Non-pigmented ciliary epithelial cell (primary cell): ENCODE measurements at regions not wholly inside any gene's neighbourhood (a gene's known extent, or its start where the extent isn't known, plus 50 kb on each side); places are given as distances from the start of the nearest gene placed in this dataset.
"Not testable (repeated sequence)": the region's sequence is repeated elsewhere in the genome, so short reads cannot be mapped to it uniquely, and the experiment has no call there.

ENCODE experiments used
- DNase-seq: peaks from one replicate; pipeline ENCODE4 v3.0.0-alpha.2; 2010; ENCODE audit warnings: low read depth

DNA sequence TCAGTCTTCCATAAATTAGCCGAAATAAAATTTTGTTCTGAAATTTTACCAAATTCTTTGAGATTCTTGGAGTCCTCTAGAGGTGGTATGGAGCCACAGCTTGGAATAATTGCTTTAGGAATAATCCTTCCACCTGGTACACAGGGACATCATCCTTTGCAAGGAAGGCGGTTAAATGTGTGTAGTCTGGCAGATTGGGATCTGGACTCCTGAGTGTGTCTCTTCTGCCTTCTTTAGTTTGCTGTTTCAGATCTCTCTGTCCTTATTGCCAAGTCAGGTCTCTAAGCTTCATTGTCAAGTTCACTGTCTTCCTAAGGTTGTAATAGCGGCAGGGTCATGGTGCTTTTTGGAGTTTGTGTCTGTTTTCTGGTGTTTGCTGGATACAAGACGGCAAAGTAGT, 393.9 kb upstream of the RGS6 start:
- DNase-seq: no peak

- no peak for DNase-seq
These were observed 393.1 kb upstream of the RGS6 start for GRCh38 chr14:71538938-71539649.

DNA sequence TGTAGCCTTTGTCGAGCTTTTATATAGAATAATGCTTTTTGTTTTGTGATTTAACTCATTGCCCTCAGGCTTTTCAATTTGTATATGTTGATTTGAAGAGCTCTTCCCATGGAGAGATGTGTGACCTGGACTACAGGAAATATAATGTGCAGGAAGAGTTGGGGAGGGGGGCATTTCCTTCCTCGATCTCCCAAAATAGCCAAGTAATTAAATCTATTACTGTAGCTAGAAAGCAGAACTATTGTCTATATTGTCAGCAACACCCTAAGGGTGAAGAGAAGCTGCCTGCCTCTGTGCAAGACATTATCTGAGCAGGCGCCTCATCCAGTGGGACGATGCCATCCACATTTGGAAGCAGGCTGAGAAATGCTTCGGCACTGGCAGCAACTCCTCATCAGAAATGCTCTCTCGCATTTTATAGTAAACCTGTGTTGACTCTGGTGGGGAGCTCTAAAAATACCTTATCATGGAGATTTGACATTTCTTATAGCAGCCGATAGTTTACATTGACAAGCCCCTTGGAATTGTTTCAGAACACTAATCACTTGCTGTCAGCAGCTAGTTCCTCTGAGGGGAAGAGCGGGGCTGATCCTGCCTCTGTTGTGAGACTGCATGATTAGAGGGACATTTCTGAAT, 392.5 kb upstream of the RGS6 start:
- DNase-seq: no peak

DNA sequence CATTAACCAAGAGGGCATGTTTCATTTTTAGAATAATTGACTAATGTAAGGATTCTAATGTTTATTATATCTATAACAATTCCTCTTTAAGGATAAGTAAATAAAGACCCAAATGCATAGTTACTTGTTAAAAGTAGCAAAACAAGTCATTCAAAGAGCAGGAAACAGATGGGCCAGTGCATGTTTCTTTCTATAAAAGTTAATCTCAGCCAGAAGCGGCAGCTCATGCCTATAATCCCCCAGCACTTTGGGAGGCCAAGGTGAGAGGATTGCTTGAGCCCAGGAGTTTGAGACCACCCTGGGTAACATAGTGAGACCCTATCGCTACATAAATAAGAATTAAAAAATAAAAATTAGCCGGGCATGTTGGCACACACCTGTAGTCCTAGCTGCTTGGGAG, 391.0 kb upstream of the RGS6 start:
- DNase-seq: no peak

- DNase-seq: no peak
These were observed 390.1 kb upstream of the RGS6 start for GRCh38 chr14:71541973-71542690.

DNA sequence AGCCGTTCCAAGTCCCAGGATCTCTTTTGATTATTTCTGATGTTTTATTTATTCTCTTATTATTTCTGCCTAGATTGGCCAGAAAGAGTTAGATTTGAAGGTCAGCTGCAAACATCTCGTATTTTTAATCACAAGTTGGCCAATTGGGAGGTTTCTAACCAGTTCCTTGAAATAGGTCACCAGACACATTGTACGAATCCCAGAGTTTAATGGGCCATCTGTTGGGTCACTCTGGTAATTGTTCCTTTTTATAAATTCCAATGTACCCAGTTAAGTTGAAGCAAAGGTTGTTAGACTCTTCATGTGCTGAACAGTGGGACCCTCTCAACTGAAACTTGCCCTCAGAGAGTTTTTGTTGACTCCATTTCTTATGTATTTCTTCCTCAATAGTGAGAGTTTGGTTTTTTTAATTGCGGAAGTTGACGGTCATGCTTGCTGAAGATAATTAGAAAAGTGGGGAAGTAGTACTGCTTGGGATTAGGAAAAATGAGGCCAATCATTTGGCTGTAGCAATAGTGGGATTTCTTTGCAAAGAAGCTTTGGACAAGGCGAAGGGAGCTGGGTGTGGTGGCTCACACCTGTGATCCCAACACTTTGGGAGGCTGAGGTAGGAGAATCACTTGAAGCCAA, 382.7 kb upstream of the RGS6 start:
- no peak for DNase-seq

DNA sequence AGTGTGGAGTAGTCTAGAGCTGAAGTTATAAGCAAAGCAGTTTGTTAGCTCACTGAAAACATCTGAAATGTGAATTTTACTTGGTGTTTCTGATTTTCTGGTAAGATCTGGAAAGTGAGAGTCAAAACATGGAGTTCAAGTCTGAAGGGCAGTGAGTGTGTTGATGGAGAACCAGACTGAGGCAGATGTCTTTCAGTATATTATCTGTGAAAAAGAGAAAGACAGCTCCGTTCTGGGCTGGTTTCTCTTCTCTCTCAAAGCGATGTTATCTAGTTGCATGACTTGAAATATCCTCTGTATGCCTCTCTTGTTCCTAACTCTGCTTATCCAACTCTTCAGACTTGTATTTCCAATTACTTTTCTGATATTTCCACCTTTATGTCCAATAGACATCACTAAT, 381.9 kb upstream of the RGS6 start:
- no peak for DNase-seq

DNA sequence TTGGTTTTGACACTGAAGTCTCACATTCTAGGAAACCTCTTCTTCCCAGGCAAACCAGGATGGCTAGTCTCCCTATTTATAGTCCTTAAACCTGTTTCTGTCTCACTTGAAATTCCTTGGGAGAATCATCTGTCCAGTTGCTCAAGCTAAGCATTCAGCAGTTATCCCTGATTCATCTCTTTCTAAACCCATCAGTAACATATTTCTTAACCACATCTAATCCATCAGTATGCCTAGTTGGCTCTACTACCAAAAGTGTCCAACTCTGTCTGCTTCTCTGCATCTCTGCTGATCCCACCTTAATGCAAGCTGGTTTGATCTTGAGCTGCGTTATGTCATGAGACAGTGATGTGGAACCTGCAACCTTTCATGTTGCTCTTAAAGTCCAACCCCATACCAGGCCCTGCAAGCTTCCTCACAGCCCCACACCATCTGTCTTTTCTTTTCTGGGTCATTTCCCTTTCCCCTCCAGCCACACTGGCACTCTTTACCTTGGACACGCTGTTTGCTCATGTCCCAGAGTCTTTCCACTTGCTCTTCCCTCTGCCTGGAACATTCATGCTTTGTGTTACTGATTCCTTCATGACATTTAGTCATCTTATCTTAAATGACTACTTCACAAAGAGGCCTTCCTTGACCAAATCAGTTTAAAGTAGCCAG, 380.8 kb upstream of the RGS6 start:
- DNase-seq: peak; percentile 68

GRCh38 chr14:71552809-71553208, 379.4 kb upstream of the RGS6 start:
- no peak for DNase-seq

- DNase-seq: no peak
These were observed 378.4 kb upstream of the RGS6 start for GRCh38 chr14:71553779-71554178.

DNA sequence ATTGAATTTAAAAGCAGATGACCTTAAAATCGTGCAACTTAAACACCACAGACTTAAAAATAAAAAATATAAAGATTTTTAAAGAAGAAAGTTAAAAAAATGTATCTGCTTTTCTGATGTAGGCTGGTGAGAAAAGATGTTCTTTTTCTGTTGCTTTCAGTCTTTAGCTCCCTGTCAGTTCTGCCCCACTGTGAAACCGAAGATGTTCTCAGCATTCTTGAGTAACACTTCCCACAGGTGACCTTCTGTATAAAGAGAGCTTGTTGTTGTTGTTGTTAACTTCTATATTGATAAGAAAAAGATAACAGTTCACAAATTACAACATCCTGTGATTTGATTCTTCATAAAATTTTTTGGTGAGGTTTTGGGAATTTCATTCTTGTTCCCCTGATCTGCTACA, 377.9 kb upstream of the RGS6 start:
- no peak for DNase-seq

DNA sequence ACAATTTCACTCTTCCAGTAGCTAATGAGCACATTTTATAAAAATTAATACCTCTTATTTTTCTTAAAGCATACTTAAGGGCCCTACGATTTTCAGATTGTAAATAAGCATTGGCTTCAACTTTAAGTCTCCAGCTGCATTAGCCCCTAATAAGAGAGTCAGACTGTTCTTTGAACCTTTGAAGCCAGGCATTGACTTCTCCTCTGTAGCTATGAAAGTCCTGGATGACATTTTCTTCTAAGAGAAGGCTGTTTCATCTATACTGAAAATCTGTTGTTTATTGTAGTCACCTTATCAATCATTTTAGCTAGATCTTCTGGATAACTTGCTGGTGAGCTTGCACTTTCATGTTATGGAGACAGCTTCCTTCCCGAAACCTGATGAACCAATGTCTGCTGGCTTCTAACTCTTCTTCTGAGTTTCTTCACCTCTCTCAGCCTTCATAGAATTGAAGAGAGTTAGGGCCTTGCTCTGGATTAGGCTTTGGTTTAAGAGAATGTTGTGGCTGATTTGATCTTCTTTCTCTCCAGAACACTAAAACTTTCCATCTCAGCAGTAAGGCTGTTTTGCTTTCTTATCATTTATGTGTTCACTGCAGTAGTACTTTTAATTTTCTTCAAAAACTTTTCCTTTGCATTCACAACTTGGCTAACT, 377.1 kb upstream of the RGS6 start:
- no peak for DNase-seq

- DNase-seq: no peak
These were observed 376.3 kb upstream of the RGS6 start for GRCh38 chr14:71555654-71556559.

DNA sequence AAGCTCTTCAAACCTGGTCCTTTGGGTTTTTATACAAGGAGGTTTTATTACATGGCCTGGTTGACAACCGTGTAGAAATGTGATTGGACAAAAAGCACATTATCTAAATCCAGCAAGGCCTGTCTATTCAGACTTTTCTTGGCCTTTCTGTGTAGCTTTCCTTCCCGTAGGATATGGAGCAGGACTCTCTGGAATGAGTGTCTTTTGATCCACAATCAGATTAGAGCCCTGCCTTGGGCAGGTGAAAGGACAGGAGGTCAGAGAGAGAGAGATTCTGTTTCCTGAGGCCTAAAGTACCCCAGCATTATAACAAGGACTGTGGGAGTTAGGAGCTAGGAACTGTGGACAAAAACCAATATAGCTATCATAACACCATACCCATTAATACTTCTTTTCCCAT, 375.5 kb upstream of the RGS6 start:
- no peak for DNase-seq

DNA sequence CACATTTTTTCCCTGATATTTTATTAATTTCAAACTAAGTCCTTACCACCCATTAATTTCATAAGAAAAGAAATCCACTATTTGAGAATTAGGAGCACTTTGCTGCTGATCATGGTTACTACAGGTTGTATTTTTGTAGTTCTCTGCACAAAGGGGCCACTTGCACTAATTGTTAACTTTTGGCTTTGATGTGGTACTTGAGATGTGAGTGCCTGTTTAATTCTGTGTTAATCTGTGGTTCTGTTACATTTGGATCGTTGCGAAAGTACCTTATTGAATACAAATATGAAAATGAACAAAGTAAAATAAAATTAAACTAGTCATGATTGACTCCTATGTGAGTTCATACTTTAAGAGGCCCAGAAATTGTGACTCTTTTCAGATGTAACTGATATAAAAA, 374.9 kb upstream of the RGS6 start:
- no peak for DNase-seq

DNA sequence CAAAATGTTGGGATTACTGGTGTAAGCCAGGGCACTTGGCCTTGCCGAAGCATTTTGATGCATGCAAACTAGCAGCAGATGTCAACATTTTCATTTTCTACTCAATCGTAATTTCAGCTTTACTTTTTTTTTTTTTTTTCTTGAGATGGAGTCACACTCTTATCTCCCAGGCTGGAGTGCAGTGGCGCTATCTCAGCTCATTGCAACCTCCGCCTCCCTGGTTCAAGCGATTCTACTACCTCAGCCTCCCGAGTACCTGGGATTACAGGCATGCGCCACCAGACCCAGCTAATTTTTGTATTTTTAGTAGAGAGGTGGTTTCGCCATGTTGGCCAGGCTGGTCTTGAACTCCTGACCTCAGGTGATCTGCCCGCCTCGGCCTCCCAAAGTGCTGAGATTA, 373.3 kb upstream of the RGS6 start:
- DNase-seq: not testable (repeated sequence)

GRCh38 chr14:71560751-71561150, 371.5 kb upstream of the RGS6 start:
- DNase-seq: no peak

GRCh38 chr14:71563492-71564153, 368.6 kb upstream of the RGS6 start:
- no peak for DNase-seq

DNA sequence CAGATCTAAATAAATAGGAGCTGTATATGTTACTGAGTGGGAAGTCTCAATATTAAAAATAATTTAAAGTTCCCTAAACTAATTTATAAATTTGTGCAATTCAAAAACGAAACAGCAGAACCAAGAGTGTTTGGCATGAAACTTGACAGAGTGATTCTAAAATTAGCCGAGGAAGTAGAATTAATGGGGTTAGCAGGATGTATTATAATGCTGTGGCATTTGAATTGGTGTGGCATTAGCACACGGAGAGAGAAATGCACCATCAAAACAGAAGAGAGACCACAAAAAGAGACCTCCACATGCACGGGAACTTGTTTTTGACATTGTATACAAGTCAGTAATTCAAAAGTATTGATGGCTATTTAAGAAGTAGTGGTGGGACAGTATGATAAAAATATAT, 366.0 kb upstream of the RGS6 start:
- DNase-seq: no peak

DNA sequence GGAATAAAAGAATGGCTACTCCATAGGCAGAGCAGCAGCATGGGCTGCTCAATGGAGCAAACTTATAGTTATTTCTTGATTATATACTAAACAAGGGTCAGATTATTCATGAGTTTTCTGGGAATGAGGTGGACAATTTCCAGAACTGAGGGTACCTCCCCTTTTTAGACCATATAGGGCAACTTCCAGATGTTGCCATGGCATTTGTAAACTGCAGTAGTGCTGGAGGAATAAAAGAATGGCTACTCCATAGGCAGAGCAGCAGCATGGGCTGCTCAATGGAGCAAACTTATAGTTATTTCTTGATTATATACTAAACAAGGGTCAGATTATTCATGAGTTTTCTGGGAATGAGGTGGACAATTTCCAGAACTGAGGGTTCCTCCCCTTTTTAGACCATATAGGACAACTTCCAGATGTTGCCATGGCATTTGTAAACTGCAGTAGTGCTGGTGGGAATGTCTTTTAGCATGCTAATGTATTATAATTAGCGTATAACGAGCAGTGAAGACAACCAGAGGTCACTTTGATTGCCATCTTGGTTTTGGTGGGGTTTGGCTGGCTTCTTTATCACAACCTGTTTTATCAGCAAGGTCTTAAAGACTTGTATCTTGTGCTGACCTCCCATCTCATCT, 364.6 kb upstream of the RGS6 start:
- not testable (repeated sequence) for DNase-seq
